Esophagus muscularis mucosa (tissue), 3 donors: ENCODE measurements at regions not wholly inside any gene's neighbourhood (a gene's known extent, or its start where the extent isn't known, plus 50 kb on each side); places are given as distances from the start of the nearest gene placed in this dataset.

ENCODE experiments used
- POLR2A ChIP-seq: fragments of 450-650 bp; IDR thresholded peaks from one replicate; pipeline ENCODE4 v1.6.1; 2017; ENCODE audit warnings: antibody characterized with exemption, moderate library complexity, mild to moderate bottlenecking, low read depth
- TF ChIP-seq, protein P1 (sequence below), 3 experiments: fragments of 200-600 bp in 2 of 3; fragments of 450-650 bp in 1 of 3; sonication (generic) in 2 of 3; IDR thresholded peaks; one replicate each; pipeline ENCODE4 v1.5.1; 2017 to 2019; ENCODE audit warnings: antibody characterized with exemption in 3 of 3, mild to moderate bottlenecking in 2 of 3, moderate library complexity in 1 of 3

DNA sequence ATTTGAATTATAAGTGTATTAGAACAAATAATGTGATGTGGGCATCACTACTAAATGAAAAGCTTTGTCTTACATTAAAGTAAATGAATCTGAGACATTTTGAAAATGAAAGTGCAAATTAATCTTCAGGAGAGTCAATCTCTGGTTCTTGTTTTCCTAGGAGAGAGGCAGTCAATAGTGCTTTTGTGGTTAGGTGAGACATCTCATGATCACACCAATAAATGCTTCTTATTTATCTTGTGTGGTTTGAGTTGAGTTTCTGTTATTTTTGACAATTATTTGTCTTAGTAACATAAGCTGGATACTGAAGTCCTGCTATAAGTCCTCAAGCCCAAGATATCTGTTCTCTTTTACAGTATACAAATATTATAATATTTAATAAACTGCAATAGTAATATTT lies 1378.0 kb upstream of the PCDH9 start:
- TF ChIP-seq, protein P1, sequence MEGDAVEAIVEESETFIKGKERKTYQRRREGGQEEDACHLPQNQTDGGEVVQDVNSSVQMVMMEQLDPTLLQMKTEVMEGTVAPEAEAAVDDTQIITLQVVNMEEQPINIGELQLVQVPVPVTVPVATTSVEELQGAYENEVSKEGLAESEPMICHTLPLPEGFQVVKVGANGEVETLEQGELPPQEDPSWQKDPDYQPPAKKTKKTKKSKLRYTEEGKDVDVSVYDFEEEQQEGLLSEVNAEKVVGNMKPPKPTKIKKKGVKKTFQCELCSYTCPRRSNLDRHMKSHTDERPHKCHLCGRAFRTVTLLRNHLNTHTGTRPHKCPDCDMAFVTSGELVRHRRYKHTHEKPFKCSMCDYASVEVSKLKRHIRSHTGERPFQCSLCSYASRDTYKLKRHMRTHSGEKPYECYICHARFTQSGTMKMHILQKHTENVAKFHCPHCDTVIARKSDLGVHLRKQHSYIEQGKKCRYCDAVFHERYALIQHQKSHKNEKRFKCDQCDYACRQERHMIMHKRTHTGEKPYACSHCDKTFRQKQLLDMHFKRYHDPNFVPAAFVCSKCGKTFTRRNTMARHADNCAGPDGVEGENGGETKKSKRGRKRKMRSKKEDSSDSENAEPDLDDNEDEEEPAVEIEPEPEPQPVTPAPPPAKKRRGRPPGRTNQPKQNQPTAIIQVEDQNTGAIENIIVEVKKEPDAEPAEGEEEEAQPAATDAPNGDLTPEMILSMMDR (IDR thresholded peaks at IDR 0.05), result no peak
- no peak for TF ChIP-seq POLR2A
